Neural progenitor cell (in vitro differentiated cells): ENCODE measurements at regions not wholly inside any gene's neighbourhood (a gene's known extent, or its start where the extent isn't known, plus 50 kb on each side); places are given as distances from the start of the nearest gene placed in this dataset.

Source experiments
- DNase-seq: peaks from one replicate; pipeline ENCODE4 v3.0.0-alpha.2; 2016; ENCODE audit warnings: low spot score
- H2AFZ ChIP-seq: fragments of 200-600 bp; sonication (generic); replicated peaks from 2 replicates; pipeline ENCODE4 v1.6.1; 2016; ENCODE audit warnings: antibody characterized with exemption
- H3F3A ChIP-seq: fragments of 200-600 bp; sonication (generic); 2 replicates; pipeline ENCODE4 v1.6.1; 2016; ENCODE audit warnings: antibody characterized with exemption, low read depth
- H3K27ac ChIP-seq: fragments of 200-600 bp; sonication (generic); 2 replicates; pipeline ENCODE4 v1.5.1; 2016; ENCODE audit warnings: mild to moderate bottlenecking
- H3K27me3 ChIP-seq: fragments of 200-600 bp; sonication (generic); 2 replicates; pipeline ENCODE4 v1.6.1; 2016; ENCODE audit warnings: mild to moderate bottlenecking, moderate library complexity
- H3K36me3 ChIP-seq: fragments of 200-600 bp; sonication (generic); 2 replicates; pipeline ENCODE4 v1.5.1; 2016
- H3K4me1 ChIP-seq: fragments of 200-600 bp; sonication (generic); 2 replicates; pipeline ENCODE4 v1.6.1; 2016; ENCODE audit warnings: mixed run types
- H3K4me2 ChIP-seq: fragments of 200-600 bp; sonication (generic); 2 replicates; pipeline ENCODE4 v1.6.1; 2016
- H3K4me3 ChIP-seq: fragments of 200-600 bp; sonication (generic); 2 replicates; pipeline ENCODE4 v1.5.1; 2016
- H3K79me2 ChIP-seq: fragments of 200-600 bp; sonication (generic); 2 replicates; pipeline ENCODE4 v1.6.1; 2016; ENCODE audit warnings: low read depth
- H3K9ac ChIP-seq: fragments of 200-600 bp; sonication (generic); 2 replicates; pipeline ENCODE4 v1.6.1; 2016
- H3K9me3 ChIP-seq: fragments of 200-600 bp; sonication (generic); 2 replicates; pipeline ENCODE4 v1.5.1; 2016; ENCODE audit warnings: low read depth
- H4K20me1 ChIP-seq: fragments of 200-600 bp; sonication (generic); 2 replicates; pipeline ENCODE4 v1.6.1; 2016; ENCODE audit warnings: low read depth
- H3K27ac Mint-ChIP-seq: 3 replicates; pipeline ENCODE4 v1.8.0; 2021; ENCODE audit warnings: mixed read lengths
- H3K27me3 Mint-ChIP-seq: 2 replicates; pipeline ENCODE4 v1.8.0; 2022; ENCODE audit warnings: low read depth, mild to moderate bottlenecking, inconsistent platforms, moderate library complexity, mixed read lengths; ENCODE audit not compliant: insufficient read depth
- H3K36me3 Mint-ChIP-seq: 3 replicates; pipeline ENCODE4 v1.8.0; 2021; ENCODE audit warnings: mixed read lengths
- H3K4me1 Mint-ChIP-seq: 3 replicates; pipeline ENCODE4 v1.8.0; 2021; ENCODE audit warnings: mixed read lengths
- H3K4me3 Mint-ChIP-seq: 3 replicates; pipeline ENCODE4 v1.8.0; 2021; ENCODE audit warnings: mild to moderate bottlenecking, moderate library complexity, mixed read lengths
- H3K9me3 Mint-ChIP-seq: 3 replicates; pipeline ENCODE4 v1.8.0; 2020; ENCODE audit warnings: mixed read lengths
- EZH2 ChIP-seq: fragments of 200-600 bp; sonication (generic); IDR thresholded peaks from 2 replicates; pipeline ENCODE4 v1.6.1; 2017; ENCODE audit warnings: antibody characterized with exemption, mild to moderate bottlenecking, moderate library complexity
- EZH2phosphoT487 ChIP-seq: fragments of 200-600 bp; sonication (generic); IDR thresholded peaks from 2 replicates; pipeline ENCODE4 v1.6.1; 2017; ENCODE audit warnings: antibody characterized with exemption
- TF ChIP-seq, protein P1 (sequence below): fragments of 200-600 bp; sonication (generic); IDR thresholded peaks from 2 replicates; pipeline ENCODE4 v1.5.1; 2017; ENCODE audit warnings: antibody characterized with exemption, mild to moderate bottlenecking

GRCh38 chr5:172553167-172553566, 87.9 kb upstream of the NEURL1B start:
- Histone ChIP-seq H3K79me2 (no peaks in the 10 kb centered on the region), H2AFZ (no peak overlapping the region), H3K9me3 (no peaks in the 10 kb centered on the region), H3K4me1 (peaks cover 33% of the 10 kb centered on the region), H3F3A (peaks cover 14% of the 10 kb centered on the region), H3K9ac (no peak overlapping the region), H3K4me2 (no peak overlapping the region), H3K36me3 (no peaks in the 10 kb centered on the region), H4K20me1 (no peaks in the 10 kb centered on the region), H3K4me3 (no peak overlapping the region), H3K27ac (no peak overlapping the region), H3K27me3 (no peaks in the 10 kb centered on the region)
- Mint-ChIP-seq H3K4me1 (peaks cover 54% of the 10 kb centered on the region), H3K4me3 (no peak overlapping the region), H3K27me3 (peaks cover 14% of the 10 kb centered on the region), H3K27ac (no peak overlapping the region), H3K36me3 (no peaks in the 10 kb centered on the region), H3K9me3 (peaks cover 2% of the 10 kb centered on the region)
- TF ChIP-seq EZH2phosphoT487 = no peak
- TF ChIP-seq, protein P1, sequence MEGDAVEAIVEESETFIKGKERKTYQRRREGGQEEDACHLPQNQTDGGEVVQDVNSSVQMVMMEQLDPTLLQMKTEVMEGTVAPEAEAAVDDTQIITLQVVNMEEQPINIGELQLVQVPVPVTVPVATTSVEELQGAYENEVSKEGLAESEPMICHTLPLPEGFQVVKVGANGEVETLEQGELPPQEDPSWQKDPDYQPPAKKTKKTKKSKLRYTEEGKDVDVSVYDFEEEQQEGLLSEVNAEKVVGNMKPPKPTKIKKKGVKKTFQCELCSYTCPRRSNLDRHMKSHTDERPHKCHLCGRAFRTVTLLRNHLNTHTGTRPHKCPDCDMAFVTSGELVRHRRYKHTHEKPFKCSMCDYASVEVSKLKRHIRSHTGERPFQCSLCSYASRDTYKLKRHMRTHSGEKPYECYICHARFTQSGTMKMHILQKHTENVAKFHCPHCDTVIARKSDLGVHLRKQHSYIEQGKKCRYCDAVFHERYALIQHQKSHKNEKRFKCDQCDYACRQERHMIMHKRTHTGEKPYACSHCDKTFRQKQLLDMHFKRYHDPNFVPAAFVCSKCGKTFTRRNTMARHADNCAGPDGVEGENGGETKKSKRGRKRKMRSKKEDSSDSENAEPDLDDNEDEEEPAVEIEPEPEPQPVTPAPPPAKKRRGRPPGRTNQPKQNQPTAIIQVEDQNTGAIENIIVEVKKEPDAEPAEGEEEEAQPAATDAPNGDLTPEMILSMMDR = no peak
- no peak for TF ChIP-seq EZH2
- no peak for DNase-seq

DNA sequence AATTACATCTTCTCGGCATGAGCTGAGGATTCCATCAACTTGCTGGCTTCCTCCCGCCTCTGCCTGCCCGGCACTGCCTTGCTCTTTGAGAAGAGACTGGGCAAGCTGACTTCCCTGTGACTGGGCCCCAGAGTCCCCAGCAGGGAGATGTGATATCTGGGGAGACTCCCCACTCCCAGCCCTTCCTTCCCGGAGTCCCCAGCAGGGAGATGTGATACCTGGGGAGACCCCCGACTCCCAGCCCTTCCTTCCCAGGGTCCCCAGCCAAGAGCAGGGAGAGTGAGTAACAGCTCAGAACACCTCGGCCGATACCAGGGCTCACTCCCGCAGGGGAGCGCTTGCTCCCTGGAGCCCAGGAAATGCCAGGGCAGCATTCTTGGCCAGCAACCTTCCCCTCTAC, 90.1 kb upstream of the NEURL1B start:
- Mint-ChIP-seq H3K36me3 (no peaks in the 10 kb centered on the region), H3K27me3 (peaks cover 14% of the 10 kb centered on the region), H3K4me3 (no peak overlapping the region), H3K27ac (peak overlapping the region; percentile 61), H3K4me1 (peaks cover 44% of the 10 kb centered on the region), H3K9me3 (peaks cover 2% of the 10 kb centered on the region)
- Histone ChIP-seq H4K20me1 (no peaks in the 10 kb centered on the region), H3K4me1 (peaks cover 18% of the 10 kb centered on the region), H3K9me3 (no peaks in the 10 kb centered on the region), H3K9ac (no peak overlapping the region), H3K4me3 (no peak overlapping the region), H3K27me3 (no peaks in the 10 kb centered on the region), H3K27ac (no peak overlapping the region), H3K4me2 (no peak overlapping the region), H2AFZ (no peak overlapping the region), H3K79me2 (no peaks in the 10 kb centered on the region), H3F3A (peaks cover 8% of the 10 kb centered on the region), H3K36me3 (no peaks in the 10 kb centered on the region)
- DNase-seq = no peak
- TF ChIP-seq EZH2 (no peak), EZH2phosphoT487 (no peak)
- TF ChIP-seq, protein P1 = no peak

- Mint-ChIP-seq H3K4me1 (peaks cover 40% of the 10 kb centered on the region), H3K27ac (no peak overlapping the region), H3K4me3 (no peak overlapping the region), H3K9me3 (peaks cover 2% of the 10 kb centered on the region), H3K27me3 (peaks cover 14% of the 10 kb centered on the region), H3K36me3 (no peaks in the 10 kb centered on the region)
- Histone ChIP-seq H3K79me2 (no peaks in the 10 kb centered on the region), H3K4me1 (peaks cover 24% of the 10 kb centered on the region), H3K4me3 (no peak overlapping the region), H3K9me3 (no peaks in the 10 kb centered on the region), H3K27ac (no peak overlapping the region), H3K36me3 (no peaks in the 10 kb centered on the region), H3K4me2 (no peak overlapping the region), H3K9ac (no peak overlapping the region), H4K20me1 (no peaks in the 10 kb centered on the region), H3K27me3 (no peaks in the 10 kb centered on the region), H3F3A (peaks cover 8% of the 10 kb centered on the region), H2AFZ (no peak overlapping the region)
- TF ChIP-seq EZH2 (no peak), EZH2phosphoT487 (no peak)
- TF ChIP-seq, protein P1 = no peak
- no peak for DNase-seq
Observed at GRCh38 chr5:172550096-172550765, 90.8 kb upstream of the NEURL1B start.
